ENCODE measurements at regions not wholly inside any gene's neighbourhood (a gene's known extent, or its start where the extent isn't known, plus 50 kb on each side); places are given as distances from the start of the nearest gene placed in this dataset.
"Not testable (repeated sequence)": the region's sequence is repeated elsewhere in the genome, so short reads cannot be mapped to it uniquely, and the experiment has no call there.

DNA sequence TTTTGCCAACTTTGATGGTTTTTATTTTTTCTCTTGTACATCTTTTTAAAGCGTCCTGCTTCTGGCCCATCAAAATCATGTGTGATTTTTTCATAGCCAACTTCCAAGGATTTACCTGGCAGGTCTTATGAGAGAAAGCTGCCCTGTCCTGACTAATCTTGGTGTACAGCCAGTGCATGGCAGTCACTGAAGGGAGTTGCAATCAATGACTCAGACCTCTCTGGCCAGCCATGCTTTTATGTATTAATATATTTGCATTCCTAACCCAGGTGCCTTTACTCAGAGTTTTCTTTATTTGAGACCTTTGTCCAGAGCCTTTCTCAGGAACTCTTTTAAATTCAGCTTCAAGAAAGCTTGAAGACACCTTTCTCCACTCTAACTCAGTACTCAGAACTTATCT, 691.5 kb upstream of the HTR2C start:
- no peak for DNase-seq

GRCh38 chrX:113873056-113873455, 710.8 kb upstream of the HTR2C start:
- DNase-seq: no peak

DNA sequence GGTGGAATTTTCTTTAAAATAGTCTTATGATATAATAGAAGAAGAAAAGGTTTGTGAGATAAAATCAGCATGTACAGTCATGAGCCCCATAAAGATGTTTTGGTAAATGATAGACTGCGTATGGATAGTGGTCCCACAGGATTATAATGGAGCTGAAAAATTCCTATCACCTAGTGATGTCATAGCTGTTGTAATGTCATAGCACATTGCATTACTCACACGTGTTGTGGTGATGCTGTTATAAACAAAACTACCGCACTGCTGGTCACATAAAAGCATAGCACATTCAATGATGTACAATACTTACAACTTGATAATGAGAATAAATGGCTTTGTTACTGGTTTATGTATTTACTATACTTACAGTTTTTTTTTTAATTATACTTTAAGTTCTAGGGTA, 715.2 kb upstream of the HTR2C start:
- no peak for DNase-seq

DNA sequence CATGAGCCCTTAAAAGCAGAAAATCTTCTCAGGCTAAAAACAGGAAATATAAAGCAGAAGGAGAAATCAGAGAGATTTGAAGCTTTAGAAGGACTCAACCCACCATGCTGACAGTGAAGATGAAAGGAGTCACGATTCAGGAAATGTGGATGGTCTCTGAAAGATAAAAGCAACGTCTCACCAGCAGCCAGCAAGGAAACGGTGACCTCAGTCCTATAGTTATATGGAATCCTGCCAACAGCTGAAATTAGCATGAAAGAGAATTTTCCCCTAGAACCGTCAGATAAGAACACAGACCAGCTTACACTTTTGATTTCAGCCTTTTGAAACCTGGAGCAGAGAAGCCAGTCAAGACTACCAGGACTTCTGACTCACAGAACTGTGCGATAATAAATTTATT, 715.7 kb upstream of the HTR2C start:
- no peak for DNase-seq

GRCh38 chrX:113849408-113849807, 734.5 kb upstream of the HTR2C start:
- no peak for DNase-seq

DNA sequence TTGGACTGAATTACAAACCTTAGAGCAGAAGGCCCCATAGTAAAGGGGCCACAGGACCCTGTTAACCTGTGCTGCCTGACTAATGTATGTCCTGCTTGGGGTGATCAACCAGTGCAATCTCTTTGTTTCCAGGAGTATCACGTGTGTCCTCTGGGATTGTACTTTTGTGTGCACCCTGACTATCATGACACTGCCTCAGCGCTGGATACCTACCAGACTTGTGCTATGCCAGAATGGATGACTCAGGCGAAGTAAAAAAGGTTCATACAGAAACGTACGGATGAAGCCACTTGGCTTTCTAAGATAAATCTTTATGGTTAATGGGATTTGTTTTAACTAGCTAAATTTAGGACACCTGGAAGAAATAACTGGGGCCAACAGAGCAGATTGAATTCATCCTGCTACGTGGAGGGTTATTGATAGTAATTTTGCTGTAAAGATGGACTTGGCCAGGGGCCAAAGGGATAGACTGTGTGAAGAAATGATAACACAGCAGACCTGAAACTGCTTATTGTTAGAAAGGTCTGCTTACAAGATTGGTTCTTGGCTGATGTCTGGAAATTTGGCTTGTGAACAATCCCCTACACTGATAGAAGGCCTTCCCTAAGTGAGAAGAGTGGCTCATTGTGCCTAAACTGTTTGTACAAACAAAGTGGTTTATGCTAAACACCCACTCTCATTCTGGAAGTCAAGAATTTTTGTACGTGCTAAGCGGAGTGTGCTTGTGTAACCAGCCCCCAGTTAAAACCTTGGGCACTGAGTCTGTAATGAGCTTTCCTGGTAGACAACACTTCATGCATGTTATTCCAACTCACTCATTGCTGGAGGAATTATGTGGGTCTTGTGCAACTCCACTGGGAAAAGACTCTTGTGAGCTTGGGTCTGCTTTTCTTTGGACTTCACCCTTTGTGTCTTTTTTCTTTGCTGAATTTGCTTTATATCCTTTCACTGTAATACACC, 750.5 kb upstream of the HTR2C start:
- no peak for DNase-seq

- DNase-seq: no peak
Measured at GRCh38 chrX:113828470-113828869, 755.4 kb upstream of the HTR2C start.

GRCh38 chrX:113818346-113818745, 765.5 kb upstream of the HTR2C start:
- DNase-seq: no peak

DNA sequence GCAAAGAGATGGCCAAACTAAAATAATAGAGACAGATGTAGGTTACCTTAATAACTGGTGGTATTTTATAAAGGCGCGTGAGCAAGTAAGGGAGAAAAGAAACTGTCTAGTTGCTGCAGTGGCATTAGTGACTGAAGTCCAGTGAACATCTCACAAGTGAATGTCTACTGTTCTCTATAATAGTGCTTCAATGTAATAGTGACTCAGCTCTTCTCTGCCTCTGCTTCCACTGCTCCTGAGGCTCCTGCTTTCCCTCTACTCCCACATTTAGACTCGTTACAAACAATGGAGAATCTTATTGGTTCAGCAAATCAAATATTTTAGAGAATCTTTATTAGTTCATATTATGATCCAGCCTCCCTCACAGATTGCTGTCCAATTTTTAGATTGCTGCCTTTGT, 779.1 kb upstream of the HTR2C start:
- no peak for DNase-seq

DNA sequence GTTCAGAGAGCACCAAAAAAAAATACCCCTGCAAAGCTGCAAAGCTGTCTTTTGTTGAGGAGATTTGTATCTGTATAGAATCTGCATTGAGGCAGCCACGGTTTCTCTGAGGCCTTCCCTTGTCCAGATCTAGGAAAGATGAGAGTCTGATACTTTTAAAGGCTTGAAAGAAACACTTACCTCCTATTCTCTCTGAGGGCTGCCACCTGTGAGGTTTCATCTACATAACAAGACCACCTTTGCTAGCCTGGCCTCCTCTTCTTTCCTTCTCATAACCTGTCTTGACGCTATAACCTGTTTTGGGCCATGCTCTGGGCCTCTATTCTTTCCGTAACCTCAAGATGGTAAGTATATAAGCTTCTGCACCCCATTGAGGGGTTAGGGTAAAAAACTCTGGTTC, 779.6 kb upstream of the HTR2C start:
- no peak for DNase-seq

DNA sequence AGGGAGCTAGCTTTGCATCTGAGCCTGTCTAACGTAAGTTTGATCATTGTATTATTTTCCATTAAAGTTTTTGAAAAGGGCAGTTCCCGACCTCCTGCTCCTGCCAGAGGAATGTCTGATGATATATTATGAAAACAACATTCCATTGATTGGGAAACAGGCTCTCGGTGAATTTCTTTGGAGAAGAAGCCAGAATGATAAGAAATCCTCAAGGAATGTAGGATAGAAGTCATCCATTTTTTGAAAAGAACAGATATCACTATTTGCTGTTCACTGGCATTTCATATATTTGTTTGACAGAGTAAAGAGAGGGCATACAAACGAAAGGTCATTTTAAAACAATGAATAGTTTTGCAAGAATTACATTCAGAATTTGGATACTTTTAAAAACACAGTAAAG, 781.0 kb upstream of the HTR2C start:
- DNase-seq: no peak

DNA sequence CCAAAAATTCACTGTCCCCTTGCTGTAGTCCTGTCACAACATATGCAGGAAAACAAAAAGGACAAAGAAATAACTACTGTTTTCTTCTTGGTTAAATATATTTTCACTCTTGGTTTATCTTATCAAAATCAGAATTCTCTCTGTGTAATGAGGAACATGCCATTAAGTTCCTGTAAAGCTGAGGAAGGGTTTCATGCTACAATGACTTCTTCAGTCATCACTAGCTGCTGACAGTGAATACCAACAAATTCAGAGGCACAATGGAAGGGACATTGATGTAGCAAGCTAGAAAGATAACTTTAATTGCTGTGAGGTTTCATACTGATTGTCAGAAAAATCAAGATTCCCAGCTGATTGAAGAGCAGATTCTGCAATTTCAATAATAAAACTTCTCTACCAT, 782.9 kb upstream of the HTR2C start:
- DNase-seq: no peak

- no peak for DNase-seq
Measured at GRCh38 chrX:113793563-113793962, 790.3 kb upstream of the HTR2C start.

- no peak for DNase-seq
Measured at GRCh38 chrX:113790987-113791386, 792.9 kb upstream of the HTR2C start.

- not testable (repeated sequence) for DNase-seq
Measured at GRCh38 chrX:113784754-113785153, 799.1 kb upstream of the HTR2C start.

GRCh38 chrX:113770806-113771205, 813.1 kb upstream of the HTR2C start:
- no peak for DNase-seq

DNA sequence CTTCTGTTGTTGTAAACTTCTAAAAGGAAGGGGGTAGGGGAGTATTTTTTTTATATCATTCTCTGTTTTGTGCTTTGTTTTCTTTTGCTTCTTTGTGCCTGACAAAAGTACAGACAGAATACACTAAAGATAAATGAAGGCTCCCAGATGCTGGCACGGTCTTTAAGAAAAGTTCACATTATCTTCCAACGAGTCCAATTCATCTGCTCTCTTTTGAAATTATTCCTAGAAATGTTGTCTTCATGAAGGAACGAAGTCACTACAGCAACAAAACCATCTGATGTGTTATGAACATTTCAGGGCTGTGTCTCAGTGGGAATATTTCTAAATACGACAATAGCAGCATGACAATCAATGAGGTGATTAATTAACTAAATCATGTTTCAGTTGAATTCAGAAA, 813.8 kb upstream of the HTR2C start:
- DNase-seq: no peak

- no peak for DNase-seq
Measured at GRCh38 chrX:113759422-113759821, 824.5 kb upstream of the HTR2C start.

GRCh38 chrX:113747274-113747973, 836.5 kb upstream of the HTR2C start:
- no peak for DNase-seq

DNA sequence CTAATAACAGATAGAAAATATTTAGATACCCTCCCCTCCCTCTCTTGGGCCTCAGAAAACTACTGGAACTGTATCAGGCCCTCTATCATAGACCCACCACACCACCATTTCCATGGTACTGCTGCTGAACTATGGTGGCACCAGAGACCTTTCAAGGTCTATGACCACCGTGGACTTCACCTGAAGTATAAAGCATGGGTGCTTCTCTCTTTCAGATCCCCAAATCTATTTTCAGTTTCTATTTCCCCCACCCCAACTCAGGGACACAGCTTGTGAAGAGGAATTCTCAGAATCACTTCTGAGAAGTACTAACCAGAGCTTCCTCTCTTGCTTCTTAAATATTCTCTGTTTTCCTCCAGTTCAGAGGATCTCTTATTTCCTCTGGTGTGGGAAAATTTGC, 840.8 kb upstream of the HTR2C start:
- DNase-seq: no peak

DNA sequence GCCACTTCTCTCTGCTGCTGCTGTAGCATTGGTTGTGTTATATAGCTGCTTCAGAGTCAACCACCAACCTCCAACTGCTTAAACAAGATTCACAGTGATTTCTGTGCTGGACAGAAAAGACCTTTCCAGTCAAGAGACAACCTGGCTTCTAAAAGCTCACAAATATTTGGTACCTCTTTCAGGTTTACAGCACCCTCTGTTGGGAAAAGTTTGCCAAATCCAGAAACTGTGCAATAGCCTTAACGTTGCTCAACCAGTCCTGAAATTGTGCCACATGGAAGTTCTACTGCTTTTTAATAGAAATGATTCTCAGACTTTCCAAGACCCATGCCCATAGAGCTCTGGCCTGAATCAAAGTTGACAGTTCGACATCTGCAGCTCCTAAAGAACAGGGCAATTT, 842.1 kb upstream of the HTR2C start:
- DNase-seq: no peak

- no peak for DNase-seq
Measured at GRCh38 chrX:113728937-113729336, 854.9 kb upstream of the HTR2C start.

DNA sequence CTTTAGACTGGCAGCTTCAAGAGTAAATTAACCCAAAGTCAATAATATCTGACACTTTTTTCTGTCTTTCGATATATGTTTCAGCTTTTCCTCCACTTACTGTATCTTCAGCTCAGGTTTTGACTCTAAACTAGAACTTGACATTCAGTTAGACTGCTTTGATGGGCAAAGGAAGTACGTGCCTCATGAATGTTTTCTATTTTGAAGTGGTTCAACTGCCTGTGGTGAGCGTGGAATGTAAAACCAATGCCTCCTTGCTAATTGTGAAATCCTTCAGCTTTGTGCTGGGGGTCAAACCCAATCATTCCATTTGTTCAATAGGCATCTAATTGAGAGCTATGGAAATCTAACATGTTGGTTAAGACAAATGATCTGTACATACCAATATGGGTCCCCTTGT, 857.0 kb upstream of the HTR2C start:
- no peak for DNase-seq

DNA sequence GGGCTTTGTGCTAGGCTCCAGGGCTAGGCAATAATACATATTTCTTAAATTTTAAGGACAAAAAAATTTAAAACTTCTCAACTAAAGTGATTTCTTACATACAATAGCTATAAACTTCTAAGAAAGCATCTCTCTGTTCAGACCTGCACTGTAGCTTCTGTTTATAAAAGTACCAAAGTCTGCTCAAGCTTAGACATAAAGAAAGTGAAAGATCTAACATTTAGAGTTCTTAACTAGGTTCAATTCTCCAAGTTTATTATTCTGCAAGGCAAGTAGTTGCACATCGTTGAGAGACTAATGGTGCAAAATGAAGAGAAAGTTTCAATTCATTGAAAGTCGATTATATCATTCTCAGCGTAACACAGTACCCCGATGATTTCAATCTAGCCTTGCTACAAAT, 857.4 kb upstream of the HTR2C start:
- DNase-seq: no peak

All from SHP77 treated with DMSO at 0.1 percent for 48 hours (cell line).